ENCODE measurements at regions not wholly inside any gene's neighbourhood (a gene's known extent, or its start where the extent isn't known, plus 50 kb on each side); places are given as distances from the start of the nearest gene placed in this dataset.

- TF ChIP-seq, protein P1, sequence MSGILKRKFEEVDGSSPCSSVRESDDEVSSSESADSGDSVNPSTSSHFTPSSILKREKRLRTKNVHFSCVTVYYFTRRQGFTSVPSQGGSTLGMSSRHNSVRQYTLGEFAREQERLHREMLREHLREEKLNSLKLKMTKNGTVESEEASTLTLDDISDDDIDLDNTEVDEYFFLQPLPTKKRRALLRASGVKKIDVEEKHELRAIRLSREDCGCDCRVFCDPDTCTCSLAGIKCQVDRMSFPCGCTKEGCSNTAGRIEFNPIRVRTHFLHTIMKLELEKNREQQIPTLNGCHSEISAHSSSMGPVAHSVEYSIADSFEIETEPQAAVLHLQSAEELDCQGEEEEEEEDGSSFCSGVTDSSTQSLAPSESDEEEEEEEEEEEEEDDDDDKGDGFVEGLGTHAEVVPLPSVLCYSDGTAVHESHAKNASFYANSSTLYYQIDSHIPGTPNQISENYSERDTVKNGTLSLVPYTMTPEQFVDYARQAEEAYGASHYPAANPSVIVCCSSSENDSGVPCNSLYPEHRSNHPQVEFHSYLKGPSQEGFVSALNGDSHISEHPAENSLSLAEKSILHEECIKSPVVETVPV (CRISPR knock-in tag; IDR thresholded peaks at IDR 0.05) = no peak
- TF ChIP-seq ZC3H10 (CRISPR knock-in tag; IDR thresholded peaks at IDR 0.05) (no peak), GLIS3 (CRISPR knock-in tag; IDR thresholded peaks at IDR 0.05) (no peak), ZNF565 (CRISPR knock-in tag; conservative IDR thresholded peaks at IDR 0.05; ENCODE audit: low read depth) (no peak), ZNF70 (CRISPR knock-in tag; IDR thresholded peaks at IDR 0.05) (no peak)
- ATAC-seq = no peak
These were observed 807.9 kb upstream of the LRRN3 start for GRCh38 chr7:110283056-110283455.

GRCh38 chr7:110291430-110291829 lies 799.5 kb upstream of the LRRN3 start:
- TF ChIP-seq ISL1 (CRISPR knock-in tag; IDR thresholded peaks at IDR 0.05) = no peak
- no peak for TF ChIP-seq ZC3H10 (CRISPR knock-in tag; IDR thresholded peaks at IDR 0.05)
- TF ChIP-seq GLIS3 (CRISPR knock-in tag; IDR thresholded peaks at IDR 0.05) = no peak
- no peak for TF ChIP-seq OSR1 (CRISPR knock-in tag; IDR thresholded peaks at IDR 0.05)
- no peak for TF ChIP-seq ARNTL (CRISPR knock-in tag; IDR thresholded peaks at IDR 0.05; ENCODE audit: borderline replicate concordance, low read depth)
- TF ChIP-seq ZNF70 (CRISPR knock-in tag; IDR thresholded peaks at IDR 0.05) = no peak
- TF ChIP-seq, protein P2, sequence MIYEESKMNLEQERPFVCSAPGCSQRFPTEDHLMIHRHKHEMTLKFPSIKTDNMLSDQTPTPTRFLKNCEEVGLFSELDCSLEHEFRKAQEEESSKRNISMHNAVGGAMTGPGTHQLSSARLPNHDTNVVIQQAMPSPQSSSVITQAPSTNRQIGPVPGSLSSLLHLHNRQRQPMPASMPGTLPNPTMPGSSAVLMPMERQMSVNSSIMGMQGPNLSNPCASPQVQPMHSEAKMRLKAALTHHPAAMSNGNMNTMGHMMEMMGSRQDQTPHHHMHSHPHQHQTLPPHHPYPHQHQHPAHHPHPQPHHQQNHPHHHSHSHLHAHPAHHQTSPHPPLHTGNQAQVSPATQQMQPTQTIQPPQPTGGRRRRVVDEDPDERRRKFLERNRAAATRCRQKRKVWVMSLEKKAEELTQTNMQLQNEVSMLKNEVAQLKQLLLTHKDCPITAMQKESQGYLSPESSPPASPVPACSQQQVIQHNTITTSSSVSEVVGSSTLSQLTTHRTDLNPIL (CRISPR knock-in tag; IDR thresholded peaks at IDR 0.05; ENCODE audit: low read depth) = no peak
- no peak for TF ChIP-seq POU6F1 (CRISPR knock-in tag; IDR thresholded peaks at IDR 0.05; ENCODE audit: borderline replicate concordance, low read depth)
- no peak for TF ChIP-seq ZNF565 (CRISPR knock-in tag; conservative IDR thresholded peaks at IDR 0.05; ENCODE audit: low read depth)
- no peak for TF ChIP-seq SNAI2 (CRISPR knock-in tag; IDR thresholded peaks at IDR 0.05)
- no peak for TF ChIP-seq ZFP3 (CRISPR knock-in tag; IDR thresholded peaks at IDR 0.05)
- no peak for TF ChIP-seq TOX (CRISPR knock-in tag; IDR thresholded peaks at IDR 0.05; ENCODE audit: borderline replicate concordance)
- no peak for TF ChIP-seq ESRRG (CRISPR knock-in tag; IDR thresholded peaks at IDR 0.05)
- TF ChIP-seq, protein P1 (CRISPR knock-in tag; IDR thresholded peaks at IDR 0.05) = no peak
- no peak for TF ChIP-seq CSDC2 (CRISPR knock-in tag; IDR thresholded peaks at IDR 0.05)
- TF ChIP-seq, protein P3, sequence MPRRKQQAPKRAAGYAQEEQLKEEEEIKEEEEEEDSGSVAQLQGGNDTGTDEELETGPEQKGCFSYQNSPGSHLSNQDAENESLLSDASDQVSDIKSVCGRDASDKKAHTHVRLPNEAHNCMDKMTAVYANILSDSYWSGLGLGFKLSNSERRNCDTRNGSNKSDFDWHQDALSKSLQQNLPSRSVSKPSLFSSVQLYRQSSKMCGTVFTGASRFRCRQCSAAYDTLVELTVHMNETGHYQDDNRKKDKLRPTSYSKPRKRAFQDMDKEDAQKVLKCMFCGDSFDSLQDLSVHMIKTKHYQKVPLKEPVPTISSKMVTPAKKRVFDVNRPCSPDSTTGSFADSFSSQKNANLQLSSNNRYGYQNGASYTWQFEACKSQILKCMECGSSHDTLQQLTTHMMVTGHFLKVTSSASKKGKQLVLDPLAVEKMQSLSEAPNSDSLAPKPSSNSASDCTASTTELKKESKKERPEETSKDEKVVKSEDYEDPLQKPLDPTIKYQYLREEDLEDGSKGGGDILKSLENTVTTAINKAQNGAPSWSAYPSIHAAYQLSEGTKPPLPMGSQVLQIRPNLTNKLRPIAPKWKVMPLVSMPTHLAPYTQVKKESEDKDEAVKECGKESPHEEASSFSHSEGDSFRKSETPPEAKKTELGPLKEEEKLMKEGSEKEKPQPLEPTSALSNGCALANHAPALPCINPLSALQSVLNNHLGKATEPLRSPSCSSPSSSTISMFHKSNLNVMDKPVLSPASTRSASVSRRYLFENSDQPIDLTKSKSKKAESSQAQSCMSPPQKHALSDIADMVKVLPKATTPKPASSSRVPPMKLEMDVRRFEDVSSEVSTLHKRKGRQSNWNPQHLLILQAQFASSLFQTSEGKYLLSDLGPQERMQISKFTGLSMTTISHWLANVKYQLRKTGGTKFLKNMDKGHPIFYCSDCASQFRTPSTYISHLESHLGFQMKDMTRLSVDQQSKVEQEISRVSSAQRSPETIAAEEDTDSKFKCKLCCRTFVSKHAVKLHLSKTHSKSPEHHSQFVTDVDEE (CRISPR knock-in tag; IDR thresholded peaks at IDR 0.05) = no peak
- no peak for TF ChIP-seq BACH2 (CRISPR knock-in tag; IDR thresholded peaks at IDR 0.05; ENCODE audit: borderline replicate concordance)
- no peak for TF ChIP-seq ZFP30 (CRISPR knock-in tag; IDR thresholded peaks at IDR 0.05)
- no peak for TF ChIP-seq PPARA (CRISPR knock-in tag; IDR thresholded peaks at IDR 0.05; ENCODE audit: borderline replicate concordance)
- TF ChIP-seq PATZ1 (CRISPR knock-in tag; IDR thresholded peaks at IDR 0.05; ENCODE audit: borderline replicate concordance) = no peak
- ATAC-seq = no peak

DNA sequence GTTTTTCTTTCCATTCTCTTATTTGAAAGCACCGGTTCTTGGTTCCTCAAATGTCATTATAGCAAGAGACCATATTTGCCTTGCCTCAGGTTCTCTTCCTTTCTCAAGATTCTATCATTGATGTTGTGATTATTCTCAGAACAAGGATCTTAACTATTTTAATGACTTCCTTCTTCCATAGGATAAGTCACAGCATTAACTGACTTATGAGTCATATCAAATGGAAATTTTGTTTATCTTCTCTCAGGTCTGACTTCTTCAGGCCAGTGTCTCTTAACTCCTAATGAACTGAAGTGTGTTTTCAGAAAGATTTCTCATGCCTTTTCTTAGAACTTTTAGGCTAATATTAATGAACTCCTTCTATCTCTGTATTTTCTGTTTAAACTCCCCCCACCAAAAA lies 794.6 kb upstream of the LRRN3 start:
- ATAC-seq = no peak
- TF ChIP-seq PATZ1 (CRISPR knock-in tag; IDR thresholded peaks at IDR 0.05; ENCODE audit: borderline replicate concordance) = no peak
- TF ChIP-seq CSDC2 (CRISPR knock-in tag; IDR thresholded peaks at IDR 0.05) = no peak
- TF ChIP-seq ISL1 (CRISPR knock-in tag; IDR thresholded peaks at IDR 0.05) = no peak
- no peak for TF ChIP-seq ZC3H10 (CRISPR knock-in tag; IDR thresholded peaks at IDR 0.05)
- no peak for TF ChIP-seq ARNTL (CRISPR knock-in tag; IDR thresholded peaks at IDR 0.05; ENCODE audit: borderline replicate concordance, low read depth)
- no peak for TF ChIP-seq ZNF70 (CRISPR knock-in tag; IDR thresholded peaks at IDR 0.05)
- TF ChIP-seq OSR1 (CRISPR knock-in tag; IDR thresholded peaks at IDR 0.05) = no peak

Data from SK-N-SH treated with all-trans-retinoic acid at 6 μM for 48 hours (cell line).